Limb (tissue), 2 donors: ENCODE measurements at regions not wholly inside any gene's neighbourhood (a gene's known extent, or its start where the extent isn't known, plus 50 kb on each side); places are given as distances from the start of the nearest gene placed in this dataset.

Experiments used
- DNase-seq, 2 donors: peaks; one replicate each; pipeline ENCODE4 v3.0.0-alpha.2; 2016; ENCODE audit errors: extremely low spot score in 2 of 2

DNA sequence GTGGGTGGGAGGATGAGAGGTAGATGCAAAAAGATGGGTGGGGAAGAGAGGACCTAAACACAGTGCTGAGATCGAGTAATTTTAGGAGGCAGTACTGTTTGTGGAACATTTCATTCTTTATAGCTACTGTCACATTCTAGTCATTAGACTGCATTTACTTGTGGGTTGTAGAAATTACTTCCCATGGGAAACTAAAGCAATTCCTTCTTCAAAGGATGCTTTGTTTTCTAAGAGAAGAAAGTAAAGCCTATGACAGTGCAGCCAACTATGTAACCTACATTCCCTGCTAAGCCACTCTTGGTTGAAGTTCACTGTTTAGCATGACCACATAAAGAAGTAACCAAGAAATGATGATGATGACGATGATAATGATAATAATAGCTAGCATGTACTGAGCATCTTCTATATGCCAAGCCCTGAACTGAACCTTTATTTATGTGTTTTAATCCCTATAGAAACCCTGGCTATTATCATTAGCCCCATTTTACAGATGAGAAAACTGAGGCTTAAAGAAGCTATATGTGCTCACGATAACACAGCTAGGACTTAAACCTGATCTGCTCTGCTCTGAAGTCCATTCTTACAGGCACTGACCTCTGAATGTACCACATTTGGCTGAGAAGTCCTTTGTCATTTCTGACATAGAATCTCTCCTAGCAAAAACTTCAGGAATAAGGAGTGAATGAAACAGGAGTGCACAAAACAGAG lies 114.5 kb upstream of the KIT start:
- DNase-seq: no peak

DNA sequence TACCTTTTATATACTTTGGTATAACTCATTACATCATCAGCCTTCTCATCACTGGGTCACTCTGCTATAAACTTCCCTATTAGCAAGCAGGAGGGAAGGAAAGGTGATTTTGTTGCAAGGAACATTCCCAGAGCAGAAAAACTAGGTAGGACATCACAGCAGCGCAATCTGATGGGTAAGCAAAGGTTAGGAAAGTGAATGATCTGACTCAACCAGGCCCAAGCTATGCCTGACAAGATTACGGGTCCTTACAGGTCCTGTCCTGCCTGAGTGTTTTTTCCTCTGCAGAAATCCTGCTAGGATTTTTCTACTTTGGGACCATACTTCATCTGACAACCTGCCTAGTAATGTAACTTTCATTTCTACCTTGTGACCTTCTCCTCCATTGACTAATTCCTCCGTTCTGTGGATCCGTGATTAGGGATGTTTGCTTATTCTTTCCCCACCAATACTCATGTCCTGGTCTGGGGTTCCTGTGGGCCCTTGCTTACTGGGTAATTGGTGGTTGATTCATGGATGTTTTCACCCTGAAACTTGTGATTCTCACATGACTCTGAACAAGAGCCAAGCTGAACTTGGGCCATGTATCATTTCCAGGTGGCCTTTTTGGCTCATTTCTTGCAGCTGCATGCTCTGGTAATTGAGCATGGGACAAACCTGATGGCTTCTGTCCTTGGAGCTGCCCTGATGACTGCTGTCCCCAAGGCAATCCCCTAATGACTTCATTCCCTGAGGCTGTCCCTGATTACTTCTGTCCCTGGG lies 111.9 kb upstream of the KIT start:
- no peak for DNase-seq

DNA sequence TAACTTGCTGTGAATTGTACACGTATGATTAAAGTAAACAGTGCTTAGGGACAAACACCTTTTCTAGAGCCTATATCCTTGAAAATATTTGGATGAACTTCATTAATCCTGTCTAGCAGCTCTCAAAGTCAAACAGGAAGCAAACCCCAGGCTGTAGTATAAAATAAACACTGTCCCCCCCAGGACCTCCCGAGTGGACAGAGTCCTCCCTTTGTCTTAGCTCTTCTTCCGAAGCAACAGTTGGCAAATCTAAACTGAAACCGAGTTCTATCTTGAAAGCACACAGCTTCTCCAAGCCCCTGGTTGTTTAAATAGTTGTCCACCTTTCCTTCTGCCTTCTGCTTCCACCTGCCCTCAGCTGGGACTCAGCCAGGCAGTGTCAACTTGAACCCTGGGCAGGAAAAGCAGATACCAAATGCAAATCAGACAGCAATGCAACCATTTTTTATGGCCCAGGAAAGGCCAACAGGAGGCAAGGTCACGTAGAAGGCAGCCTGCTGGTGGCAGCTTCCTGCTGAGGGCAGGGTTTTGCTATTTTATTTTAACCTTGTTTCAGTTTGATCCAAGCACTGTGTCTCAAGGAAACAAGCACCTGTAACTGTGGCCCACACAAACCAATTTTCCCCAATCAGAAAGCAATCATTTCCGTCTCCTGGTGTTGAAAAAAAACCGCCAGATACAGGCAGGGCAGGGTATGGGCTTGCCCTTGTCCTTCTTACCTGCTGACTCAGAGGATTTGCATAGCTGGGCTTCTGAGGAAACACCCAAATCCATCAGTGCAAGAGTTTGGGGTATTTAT lies 110.3 kb upstream of the KIT start:
- no peak for DNase-seq

DNA sequence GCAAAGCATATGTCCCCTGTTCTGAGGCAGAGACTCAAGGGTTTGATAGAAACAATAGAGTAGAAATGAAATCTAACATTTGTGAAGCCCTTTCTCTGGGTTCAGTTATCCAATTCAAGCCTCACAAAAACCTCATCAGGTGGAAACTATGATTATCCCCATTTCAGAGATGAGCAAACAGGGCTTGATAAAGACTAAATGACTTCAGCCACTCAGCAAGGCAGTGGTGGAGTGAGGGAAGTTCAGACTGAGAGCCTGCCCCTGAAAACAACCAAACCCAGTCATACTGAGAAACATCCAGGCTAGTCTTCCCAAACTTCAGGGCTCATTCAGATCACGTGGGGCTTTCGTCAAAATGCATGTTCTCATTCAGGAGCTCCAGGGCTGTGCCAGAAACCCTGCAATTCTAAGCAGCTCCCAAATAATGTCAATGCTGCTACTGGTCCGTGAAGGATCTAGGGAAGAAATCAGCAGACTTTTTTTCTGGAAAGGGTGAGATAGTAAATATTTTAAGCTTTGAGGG lies 109.6 kb upstream of the KIT start:
- DNase-seq: no peak

DNA sequence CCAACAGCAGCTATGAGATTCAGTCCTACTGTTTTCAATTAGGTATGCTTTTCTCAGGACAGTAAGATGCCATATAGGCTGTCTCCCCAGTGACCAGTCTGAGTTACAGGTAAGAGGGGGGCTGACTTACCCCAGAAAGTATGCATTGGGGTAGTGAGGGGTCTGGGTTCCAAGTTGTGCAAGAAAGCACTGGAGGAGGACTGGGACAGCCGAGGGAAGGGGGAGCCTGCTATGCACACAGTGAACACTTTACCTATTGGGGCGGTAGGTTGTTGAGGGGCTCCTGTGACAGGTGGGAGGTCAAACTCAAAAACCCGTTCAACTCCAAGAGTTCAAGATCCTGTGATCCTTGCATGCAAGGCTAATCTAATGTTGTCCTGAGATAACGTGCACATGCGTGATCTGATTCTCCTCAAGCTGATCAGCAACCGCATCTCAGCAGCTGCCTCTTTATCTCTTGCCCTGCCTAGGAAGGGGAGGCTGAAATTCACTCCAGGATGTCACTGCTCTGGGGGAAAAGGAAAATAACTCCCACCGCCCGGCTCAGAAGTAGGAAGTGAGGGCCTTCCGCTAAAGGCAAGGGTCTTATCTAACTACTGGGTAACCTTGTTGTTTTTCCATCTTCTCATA lies 108.8 kb upstream of the KIT start:
- no peak for DNase-seq

DNA sequence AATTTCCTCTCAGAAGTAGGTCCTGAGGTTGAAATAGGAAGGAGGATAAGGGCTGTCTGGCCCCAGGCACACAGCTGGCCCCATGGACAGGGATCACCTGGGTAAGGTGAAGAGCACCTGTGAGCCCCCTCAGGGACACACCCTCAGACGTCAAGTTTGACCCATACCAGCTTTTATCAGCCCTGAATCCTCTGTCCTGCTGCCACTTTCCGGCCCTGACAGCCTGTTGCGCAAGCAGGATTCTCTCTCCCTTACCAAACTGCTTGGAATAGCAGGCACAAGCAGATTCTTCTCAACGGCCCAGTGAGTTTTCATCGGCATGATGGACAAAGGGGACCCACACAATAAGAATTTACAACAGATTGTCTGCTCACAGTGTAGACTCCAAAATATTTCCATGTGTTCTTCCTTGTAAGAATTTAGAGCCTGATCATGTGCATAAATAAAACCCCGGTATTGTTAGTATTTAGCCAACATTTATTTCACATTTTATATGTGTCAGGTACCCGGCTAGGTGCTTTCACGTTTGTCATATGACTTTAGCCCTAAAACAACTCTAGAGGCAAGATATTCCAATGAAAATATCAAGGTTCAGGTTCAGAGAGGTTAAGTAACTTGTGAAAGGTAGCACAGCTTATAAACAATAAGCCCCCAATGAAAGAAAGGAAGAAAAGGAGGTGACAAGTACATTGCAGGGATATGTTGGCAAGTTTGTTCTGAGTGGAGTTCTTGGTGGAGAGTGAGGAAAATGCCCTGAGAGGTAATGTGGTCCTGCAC lies 107.2 kb upstream of the KIT start:
- DNase-seq: no peak

DNA sequence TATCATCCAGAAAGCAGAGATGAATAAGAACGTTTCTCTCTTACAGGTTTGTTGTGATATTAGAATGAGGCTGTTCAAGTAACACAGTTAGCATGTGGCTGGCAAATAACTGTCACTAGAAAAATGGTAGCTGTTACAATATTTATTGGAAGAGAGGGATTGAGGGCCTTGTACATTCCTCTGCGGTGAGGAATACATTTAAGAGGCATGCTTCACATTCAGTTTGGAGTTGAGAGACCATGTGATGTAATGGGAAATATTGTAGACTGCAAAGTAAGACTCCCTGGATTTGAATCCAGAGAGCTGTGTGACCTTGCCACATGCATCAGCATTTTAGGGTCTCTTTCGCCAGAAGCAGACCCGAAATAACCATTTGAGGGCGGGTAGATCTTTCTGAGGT lies 104.8 kb upstream of the KIT start:
- no peak for DNase-seq

DNA sequence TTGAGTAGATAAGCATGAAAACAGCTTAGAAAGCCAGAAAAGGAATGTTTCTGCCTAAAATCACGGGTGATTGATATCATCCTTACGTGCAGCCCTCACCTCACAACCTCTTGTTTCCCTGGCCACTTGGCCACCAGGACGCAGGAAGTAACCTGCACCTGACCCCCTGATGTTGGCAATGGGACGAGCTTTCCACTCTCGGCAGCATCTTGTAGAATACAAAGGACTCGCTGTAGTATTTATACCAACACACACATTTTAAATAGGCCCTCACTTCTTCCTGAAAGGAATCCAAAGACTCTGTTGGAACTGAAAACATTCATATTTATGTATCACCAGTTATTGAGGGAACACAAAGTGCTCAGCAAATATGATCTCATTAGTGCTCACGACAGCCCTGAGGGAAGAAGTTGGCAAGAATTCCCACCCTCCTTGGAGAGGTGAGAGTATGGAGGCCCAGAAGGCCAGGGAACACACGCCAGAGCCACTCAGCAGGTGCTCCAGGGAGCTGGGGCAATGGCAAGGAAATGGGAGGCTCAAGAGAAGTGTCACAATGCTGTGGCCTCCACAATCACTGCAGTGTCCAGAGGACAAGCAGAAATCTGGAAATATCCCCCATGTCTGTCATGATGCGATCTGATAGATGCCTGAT lies 103.3 kb upstream of the KIT start:
- no peak for DNase-seq

DNA sequence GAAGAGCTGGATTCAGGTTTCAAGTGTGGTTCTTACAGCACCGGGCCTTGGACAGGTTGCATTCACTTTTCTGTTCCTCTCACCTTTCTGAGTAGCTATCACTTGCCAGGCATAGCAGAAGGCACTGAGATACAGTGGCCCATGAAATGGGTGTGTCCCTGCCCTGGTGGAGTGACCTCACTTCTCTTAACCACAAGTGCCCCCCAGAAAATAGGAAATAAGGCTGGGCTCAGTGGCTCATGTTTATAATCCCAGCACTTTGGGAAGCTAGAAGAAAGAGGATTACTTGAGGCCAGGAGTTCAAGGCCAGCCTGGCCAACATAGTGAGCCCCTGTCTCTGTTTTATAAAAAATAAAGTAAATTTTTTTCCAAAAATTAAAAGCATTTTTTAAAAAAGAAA lies 101.7 kb upstream of the KIT start:
- DNase-seq: no peak

DNA sequence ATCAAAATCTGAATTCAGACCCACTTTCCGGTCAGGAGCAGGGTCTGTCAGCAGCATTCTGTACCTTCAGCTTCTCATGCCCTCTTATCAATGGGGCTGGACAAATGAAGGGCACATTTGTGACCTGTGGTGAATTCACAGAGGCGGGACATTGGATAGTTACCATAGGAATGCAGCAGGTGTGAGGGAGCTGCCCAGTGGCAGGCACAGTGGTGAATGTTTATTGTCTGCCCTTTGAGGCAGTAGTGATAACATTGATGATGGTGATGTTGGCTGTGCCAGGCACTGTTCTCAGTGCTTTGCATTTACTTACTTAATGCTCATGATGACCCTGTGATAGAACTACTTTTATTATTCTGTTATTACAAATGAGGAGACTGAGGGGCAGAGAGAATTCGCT lies 101.2 kb upstream of the KIT start:
- DNase-seq: no peak

DNA sequence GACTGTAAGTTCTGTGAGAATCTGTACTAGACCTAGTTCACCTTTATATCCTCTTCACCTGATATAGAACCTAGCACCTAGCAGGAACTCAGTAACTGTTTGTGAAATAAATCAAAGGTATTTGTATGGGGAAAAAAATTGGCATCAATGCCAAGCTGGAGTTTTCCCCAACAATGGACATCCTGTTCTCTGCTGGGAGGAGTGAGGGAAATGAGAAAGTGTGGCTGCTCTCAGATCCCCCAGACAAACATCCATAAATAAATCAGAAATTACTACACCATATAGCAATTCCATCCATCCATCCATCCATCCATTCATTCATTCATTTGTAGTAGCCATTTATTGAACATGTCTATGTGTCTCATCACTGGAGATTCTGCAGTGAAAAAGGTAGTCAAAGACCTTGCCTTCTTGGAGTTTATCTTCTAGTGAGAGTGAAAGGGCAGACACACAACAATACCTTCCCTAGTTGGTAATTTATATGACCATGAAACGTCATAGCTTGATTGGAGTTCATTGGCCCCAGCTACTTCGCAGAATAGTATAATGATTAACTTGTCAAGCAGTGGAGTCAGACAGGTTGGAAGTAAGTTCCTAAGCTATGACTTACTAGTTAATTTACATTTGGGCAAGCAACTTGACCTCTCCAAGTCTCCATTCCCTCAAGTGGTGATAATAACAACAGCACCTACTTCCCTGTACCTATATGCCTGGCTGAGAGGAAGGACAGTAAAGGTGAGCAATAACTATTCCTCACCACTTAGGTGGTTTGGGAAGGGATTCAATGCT lies 98.7 kb upstream of the KIT start:
- no peak for DNase-seq

DNA sequence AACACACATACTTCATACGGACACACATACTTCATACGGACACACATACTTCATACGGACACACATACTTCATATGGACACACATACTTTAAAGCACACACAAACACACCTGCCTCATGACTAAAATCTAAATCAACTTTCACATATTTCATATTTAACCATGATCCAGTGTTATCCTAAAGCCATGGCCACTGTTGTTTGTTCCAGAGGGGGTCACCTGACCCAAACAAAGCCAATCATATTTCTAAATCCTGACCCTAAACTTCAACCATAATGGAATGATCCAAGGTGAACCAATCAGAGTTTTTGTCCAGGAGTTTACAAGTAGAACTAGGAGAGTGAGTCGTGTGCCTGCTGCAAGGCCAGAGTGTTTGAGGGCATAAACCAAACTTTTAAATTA lies 97.2 kb upstream of the KIT start:
- DNase-seq: no peak

DNA sequence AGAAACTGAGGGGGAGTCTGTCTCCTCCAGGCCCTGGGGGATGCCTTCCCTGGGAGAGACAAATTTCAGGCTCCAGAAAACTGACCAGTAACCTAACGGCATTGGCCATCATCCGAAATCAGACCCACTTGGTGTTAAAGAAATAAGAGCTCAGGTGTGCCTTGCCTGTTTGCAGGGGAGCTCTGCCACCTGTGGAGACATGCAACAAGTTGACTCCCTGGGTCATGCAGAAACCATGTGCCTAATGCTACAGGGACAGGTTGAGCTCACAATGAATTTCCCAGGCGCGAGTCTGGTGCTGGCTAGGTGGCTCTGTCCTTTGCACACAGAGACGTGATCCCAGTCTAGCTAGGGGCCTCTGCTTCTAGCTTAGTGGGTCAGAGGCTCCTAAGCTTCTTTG lies 95.8 kb upstream of the KIT start:
- DNase-seq: no peak

DNA sequence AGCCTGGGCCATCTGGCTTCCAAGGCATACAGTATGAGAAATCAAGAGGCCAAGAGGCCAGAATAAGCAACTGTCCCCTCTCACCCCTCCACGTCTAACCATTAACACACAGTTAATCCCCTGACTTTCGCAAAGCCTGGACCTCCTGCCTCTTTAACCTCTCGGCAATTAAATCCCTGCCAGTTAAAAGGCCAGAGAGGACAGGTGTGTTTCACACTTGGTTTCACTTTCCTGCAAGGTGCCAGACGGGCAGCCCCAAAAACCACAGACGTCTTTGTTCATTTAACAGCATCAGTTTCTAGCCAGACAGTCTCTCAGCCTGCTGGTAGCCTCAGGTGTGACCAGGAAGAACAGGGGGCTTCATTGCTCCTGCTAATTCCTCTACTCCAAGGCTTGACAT lies 91.1 kb upstream of the KIT start:
- DNase-seq: no peak

DNA sequence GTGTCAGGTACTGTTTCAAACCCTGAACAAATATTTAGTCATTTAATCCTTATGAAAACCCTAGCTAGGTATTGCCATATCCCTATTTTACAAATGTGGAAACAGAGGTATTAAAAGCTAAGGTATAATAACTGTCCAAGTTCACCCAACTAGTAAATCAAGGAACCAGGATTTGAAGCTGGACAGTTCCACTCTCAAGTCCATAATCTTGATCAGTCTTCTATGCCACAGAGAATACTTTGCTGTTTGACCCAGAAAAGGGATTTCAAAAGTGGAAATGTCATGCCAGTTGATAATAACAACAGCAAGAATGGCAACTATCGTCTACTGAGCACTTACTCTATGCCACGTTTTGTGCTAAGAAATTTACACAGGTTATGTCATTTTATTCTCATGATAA lies 90.4 kb upstream of the KIT start:
- no peak for DNase-seq

DNA sequence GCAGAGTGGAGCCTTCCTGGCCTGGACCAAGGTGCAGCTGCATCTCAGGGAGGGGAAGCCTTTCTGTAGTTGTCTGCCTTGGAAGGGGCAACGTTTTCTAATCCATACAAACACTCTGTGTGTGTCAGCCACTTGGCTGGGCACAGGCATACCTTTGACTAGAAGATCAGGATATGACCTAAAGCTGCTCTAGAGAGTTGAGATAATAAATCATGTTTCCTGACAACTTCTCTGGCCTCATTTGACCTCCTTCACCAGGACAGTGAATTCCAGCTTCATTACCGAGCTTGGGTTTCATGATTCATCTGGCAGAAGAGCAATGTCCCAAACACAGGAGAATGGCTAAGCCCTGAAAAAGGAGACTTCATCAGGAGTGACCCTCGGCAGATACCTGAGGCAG lies 89.6 kb upstream of the KIT start:
- DNase-seq: no peak

DNA sequence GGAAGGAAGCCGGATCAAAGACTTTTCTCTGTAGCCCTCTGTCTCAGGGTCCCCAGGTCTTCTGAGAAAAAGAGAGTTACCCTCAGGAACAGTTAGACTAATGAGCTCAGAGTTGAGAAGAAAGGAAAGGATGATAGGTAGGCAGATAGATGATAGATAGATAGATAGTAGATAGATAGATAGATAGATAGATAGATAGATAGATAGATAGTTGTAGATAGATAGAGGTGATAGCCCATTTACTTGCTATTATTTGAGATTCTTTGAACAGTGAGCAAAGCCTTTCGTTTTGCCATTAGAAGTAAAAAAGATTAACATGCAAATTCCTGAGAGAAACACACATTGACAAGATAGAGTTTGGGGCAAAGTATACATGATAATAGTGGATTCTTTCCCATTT lies 86.9 kb upstream of the KIT start:
- DNase-seq: no peak

DNA sequence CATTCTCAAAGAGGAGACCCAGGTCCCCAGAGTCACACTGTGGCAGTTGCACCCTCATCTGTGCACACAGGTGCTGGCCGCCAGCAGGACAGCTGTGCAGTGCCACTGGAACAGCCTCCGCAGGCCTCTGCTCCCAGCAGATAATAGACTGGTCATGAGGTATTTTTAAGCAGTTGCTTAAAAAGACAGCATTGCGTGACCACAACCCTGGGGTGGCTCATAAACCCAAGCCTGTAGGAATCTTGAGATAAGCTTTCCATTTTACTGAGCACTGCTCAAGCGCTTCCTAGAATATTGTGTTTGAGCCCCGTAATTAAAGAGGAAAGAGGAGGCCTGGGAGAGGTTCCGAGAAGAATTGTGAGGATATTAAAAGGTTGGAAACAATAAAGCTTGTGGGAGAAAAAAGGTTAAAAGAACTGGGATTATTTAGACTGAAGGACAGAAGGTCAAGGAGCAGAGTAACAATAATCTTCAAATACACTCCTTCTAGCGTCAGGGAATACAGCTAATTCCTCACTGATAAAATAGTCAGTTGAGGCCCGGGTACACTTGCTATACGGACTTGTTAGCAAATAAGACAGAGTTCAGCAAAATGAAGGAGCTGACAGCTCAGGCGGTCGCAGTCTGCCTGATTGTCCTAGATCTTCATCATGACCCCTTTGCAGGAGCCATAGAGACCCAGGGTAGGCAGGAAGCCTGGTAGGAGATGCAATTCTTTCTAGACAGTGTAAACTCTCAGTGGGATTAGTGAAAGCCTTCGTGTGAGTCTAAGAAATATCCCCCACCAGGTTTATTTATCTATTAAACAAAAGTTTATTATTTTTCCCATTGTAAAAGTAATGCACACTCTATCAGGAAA lies 86.2 kb upstream of the KIT start:
- DNase-seq: no peak

DNA sequence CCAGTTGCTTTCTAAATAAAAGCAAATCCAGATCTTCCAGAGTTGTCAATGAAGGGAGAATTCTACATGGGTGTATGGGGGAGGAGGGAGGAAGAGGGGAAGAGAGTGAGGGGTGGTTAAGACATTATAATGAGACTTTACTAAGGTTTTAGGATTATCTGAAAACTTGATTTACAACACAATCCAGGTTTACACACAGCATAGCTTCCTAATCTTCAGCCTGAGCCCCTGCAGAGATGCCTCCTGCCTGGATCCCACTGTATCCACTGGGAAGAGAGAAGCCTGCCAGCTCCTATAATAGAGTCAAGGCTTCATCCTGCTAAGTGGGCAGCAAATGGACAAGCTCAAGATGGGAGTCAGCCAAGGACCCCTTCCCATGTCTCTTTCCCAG lies 85.6 kb upstream of the KIT start:
- DNase-seq: no peak
